Activated CD8-positive, alpha-beta T cell treated with anti-CD3 and anti-CD28 coated beads, Interleukin-2, amount 10 ng/mL, durations not matched to agents 7 days and 5 days (primary cell): ENCODE measurements at regions not wholly inside any gene's neighbourhood (a gene's known extent, or its start where the extent isn't known, plus 50 kb on each side); places are given as distances from the start of the nearest gene placed in this dataset.
"Not testable (repeated sequence)": the region's sequence is repeated elsewhere in the genome, so short reads cannot be mapped to it uniquely, and the experiment has no call there.

Source experiments
- ATAC-seq: fragments of 150-1000 bp; cut with Tn5 transposase; one replicate; pipeline ENCODE4 v1.10.0; 2021; ENCODE audit warnings: moderate library complexity
- CTCF ChIA-PET: fragments of 350-600 bp; sonication (Branson Sonifier 250); formaldehyde crosslinking; loops from one replicate; lab custom pipeline; 2021; ENCODE audit warnings: antibody characterized with exemption; lab: Charles Lee
- POLR2A ChIA-PET: fragments of 350-600 bp; sonication (Branson Sonifier 250); formaldehyde crosslinking; loops from one replicate; lab custom pipeline; 2021; ENCODE audit warnings: antibody characterized with exemption; lab: Charles Lee
- DNase-seq: peaks from one replicate; pipeline ENCODE4 v3.0.0-alpha.2; 2020
- H3K27ac Mint-ChIP-seq: one replicate; pipeline ENCODE4 v1.8.0; 2021; ENCODE audit warnings: mild to moderate bottlenecking, mixed read lengths
- H3K27me3 Mint-ChIP-seq: one replicate; pipeline ENCODE4 v1.8.0; 2021; ENCODE audit warnings: low read depth, mixed read lengths
- H3K36me3 Mint-ChIP-seq: one replicate; pipeline ENCODE4 v1.8.0; 2021; ENCODE audit warnings: low read depth, mixed read lengths
- H3K4me1 Mint-ChIP-seq: one replicate; pipeline ENCODE4 v1.8.0; 2021; ENCODE audit warnings: low read depth, mixed read lengths
- H3K4me3 Mint-ChIP-seq: one replicate; pipeline ENCODE4 v1.8.0; 2021; ENCODE audit warnings: mild to moderate bottlenecking, mixed read lengths
- H3K9me3 Mint-ChIP-seq: one replicate; pipeline ENCODE4 v1.8.0; 2022; ENCODE audit warnings: mixed read lengths; ENCODE audit not compliant: insufficient read depth

DNA sequence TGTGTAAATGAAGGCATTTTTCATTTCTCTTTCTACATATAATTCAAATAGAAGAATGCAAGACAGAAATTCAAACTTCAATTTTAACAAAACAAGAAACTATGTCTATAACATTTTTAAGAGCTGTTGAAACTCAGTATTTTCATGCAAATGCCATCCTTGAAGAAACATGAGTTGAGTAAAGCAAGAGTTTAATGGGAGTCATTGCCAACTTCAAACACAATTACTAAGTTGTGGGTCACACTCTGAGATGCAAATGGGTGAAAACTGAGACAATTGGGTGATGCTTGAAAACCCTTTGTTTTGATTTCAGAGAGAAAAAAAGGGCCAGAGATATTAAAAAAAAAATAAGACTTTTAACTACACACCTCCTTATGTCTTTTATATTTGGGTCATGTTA lies 865.9 kb downstream of the FAT4 start:
- ATAC-seq, result no peak
- POLR2A ChIA-PET, result no interaction called here
- CTCF ChIA-PET, result no interaction called here
- no peak for DNase-seq
- Mint-ChIP-seq H3K4me3 (no peak overlapping the region), H3K27ac (no peak overlapping the region), H3K36me3 (no peaks in the 10 kb centered on the region), H3K4me1 (no peaks in the 10 kb centered on the region), H3K27me3 (no peaks in the 10 kb centered on the region), H3K9me3 (peaks cover 5% of the 10 kb centered on the region)

DNA sequence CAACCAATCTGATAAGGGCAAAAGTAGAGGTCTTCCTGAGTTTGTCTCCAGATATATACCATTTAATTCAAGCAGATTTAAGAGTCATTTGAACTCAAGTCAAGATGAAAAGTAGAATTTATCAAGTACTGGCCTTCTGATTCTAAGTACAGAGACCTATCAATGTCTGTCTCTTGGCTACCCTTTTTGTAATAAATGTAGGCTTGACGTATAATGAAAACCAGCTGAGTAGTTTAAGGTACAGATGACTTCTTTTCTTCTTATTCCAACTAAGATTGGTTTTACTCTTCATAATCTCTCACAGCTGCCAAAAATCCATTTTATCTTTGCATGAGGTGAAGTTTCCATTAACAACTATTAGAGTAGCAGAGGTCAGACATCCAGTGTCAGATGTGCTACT lies 867.6 kb downstream of the FAT4 start:
- no peak for ATAC-seq
- CTCF ChIA-PET, result no interaction called here
- POLR2A ChIA-PET, result no interaction called here

DNA sequence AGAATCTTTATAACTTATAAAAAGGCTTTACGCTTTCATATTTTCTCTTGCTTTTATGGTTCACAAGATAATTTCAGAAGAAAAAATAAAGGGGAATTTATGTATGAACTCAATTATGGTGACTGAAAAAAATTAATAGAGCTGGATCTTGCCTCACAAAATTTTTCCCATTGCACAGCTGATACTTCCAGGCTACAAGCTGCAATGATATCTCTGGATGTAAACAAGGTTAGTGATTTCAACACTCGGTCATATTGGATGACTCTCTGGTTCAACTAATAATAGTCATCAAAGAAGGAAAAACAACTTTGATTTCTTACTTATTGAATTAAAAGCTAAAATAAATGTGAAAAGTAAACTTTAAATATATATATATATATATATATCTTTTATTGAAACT lies 868.0 kb downstream of the FAT4 start:
- DNase-seq (no peak), ATAC-seq (no peak)
- H3K4me3 Mint-ChIP-seq, result no peak overlapping the region
- no peaks in the 10 kb centered on the region for H3K27me3 Mint-ChIP-seq
- H3K4me1 Mint-ChIP-seq, result no peaks in the 10 kb centered on the region
- no peaks in the 10 kb centered on the region for H3K36me3 Mint-ChIP-seq
- peaks cover 5% of the 10 kb centered on the region for H3K9me3 Mint-ChIP-seq
- H3K27ac Mint-ChIP-seq, result no peak overlapping the region
- ChIA-PET CTCF (no interaction called here), POLR2A (no interaction called here)

More for the DNA sequence above, 867.6 kb downstream of the FAT4 start:
- no peak overlapping the region for H3K4me3 Mint-ChIP-seq
- no peaks in the 10 kb centered on the region for H3K27me3 Mint-ChIP-seq
- H3K9me3 Mint-ChIP-seq, result peaks cover 5% of the 10 kb centered on the region
- H3K4me1 Mint-ChIP-seq, result no peaks in the 10 kb centered on the region
- no peak overlapping the region for H3K27ac Mint-ChIP-seq
- no peaks in the 10 kb centered on the region for H3K36me3 Mint-ChIP-seq
- no peak for DNase-seq

DNA sequence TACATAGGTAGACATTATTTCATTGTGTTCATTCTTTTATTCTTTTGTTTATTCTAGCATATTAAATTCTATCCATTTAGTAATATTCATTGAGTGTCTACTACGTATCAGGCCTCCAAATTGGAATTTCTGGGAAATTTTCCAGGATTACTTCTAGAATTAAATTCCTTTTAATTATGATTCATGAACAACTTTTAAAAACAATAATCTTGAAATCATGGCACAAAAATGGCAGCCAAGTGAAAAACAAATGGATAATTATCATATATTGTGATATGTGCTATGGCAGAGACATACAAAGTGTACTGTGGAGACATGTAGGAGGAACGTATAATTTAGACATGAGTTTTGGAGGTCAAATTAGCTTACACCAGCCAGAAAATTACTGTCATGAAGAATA lies 868.5 kb downstream of the FAT4 start:
- ChIA-PET CTCF (no interaction called here), POLR2A (no interaction called here)
- Mint-ChIP-seq H3K4me1 (no peaks in the 10 kb centered on the region), H3K27me3 (no peaks in the 10 kb centered on the region), H3K27ac (no peak overlapping the region), H3K9me3 (peaks cover 5% of the 10 kb centered on the region), H3K36me3 (no peaks in the 10 kb centered on the region), H3K4me3 (no peak overlapping the region)
- no peak for DNase-seq
- ATAC-seq, result no peak

DNA sequence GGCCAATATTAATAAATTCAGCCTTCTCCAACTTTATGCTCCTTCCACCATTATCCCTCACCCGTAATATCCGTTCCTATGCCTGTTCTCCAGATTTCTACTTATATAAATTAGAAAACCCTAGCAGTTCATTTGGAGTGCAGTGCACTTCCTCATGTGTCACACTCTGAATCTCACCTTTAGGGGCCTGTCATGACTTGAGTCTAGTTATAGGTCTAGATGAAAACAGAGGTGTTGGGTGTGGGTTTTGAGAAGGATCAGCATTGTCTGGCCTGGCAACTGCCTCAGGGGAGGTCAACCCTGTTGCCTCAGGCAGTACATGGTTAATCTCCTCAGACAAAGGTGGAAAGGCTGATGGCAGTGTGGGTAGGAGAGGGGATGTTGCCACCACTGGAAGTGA lies 876.8 kb downstream of the FAT4 start:
- ATAC-seq, result no peak
- Mint-ChIP-seq H3K4me3 (no peak overlapping the region), H3K27me3 (no peaks in the 10 kb centered on the region), H3K36me3 (no peaks in the 10 kb centered on the region), H3K4me1 (no peaks in the 10 kb centered on the region), H3K27ac (no peak overlapping the region), H3K9me3 (peaks cover 3% of the 10 kb centered on the region)
- CTCF ChIA-PET, result no interaction called here
- no peak for DNase-seq
- POLR2A ChIA-PET, result no interaction called here

DNA sequence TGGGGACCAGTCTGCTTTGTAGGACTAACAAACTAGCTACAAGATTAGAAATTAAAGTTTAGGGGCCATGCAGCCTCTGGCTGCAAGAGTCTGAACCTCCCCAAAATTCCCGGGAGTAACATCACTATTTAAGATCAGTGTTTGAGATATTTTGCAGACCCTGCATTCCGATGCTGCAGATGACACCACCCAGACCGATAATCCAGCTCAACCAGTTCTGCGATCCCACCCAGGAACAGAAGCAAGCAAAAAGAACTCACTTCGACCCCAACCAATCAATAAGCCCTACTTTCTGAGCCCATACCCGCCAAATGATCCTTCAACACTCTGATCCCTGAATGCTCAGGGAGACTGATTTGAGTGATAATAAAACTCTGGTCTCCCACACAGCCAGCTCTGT lies 877.8 kb downstream of the FAT4 start:
- no peak for DNase-seq
- ATAC-seq, result no peak
- Mint-ChIP-seq H3K9me3 (peaks cover 3% of the 10 kb centered on the region), H3K4me3 (no peak overlapping the region), H3K36me3 (no peaks in the 10 kb centered on the region), H3K27me3 (no peaks in the 10 kb centered on the region), H3K27ac (no peak overlapping the region), H3K4me1 (no peaks in the 10 kb centered on the region)
- ChIA-PET CTCF (no interaction called here), POLR2A (no interaction called here)

DNA sequence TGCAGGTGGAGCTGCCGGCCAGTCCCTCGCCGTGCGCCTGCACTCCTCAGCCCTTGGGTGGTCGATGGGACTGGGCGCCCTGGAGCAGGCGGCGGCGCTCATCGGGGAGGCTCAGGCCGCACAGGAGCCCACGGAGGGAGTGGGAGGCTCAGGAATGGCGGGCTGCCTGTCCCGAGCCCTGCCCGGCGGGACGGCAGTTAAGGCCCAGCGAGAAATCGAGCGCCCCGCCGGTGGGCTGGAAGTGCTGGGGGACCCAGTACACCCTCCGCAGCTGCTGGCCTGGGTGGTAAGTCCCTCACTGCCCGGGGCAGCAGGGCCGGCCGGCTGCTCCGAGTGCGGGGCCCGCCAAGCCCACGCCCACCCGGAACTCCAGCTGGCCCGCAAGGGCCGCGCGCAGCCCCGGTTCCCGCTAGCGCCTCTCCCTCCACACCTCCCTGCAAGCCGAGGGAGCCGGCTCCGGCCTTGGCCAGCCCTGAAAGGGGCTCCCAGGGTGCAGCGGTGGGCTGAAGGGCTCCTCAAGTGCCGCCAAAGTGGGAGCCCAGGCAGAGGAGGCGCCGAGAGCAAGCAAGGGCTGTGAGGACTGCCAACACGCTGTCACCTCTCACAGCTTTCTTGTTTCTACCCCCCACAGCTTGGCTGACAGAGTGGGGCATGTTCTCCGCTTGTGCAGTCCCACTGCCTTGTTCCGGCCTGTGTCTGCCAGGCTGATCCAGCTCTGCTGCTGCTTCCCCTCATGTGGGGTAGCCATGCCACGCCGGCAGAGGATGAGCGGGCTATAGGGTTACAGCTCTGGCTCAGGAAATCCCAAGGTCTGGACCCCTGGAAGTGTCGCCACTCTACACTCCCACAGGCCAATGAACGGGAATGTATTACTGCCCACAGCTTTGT lies 886.7 kb downstream of the FAT4 start:
- ATAC-seq, H3K4me3 Mint-ChIP-seq, H3K4me1 Mint-ChIP-seq, H3K27me3 Mint-ChIP-seq, H3K27ac Mint-ChIP-seq, DNase-seq, H3K36me3 Mint-ChIP-seq, CTCF ChIA-PET: not testable (repeated sequence)
- POLR2A ChIA-PET, result interaction anchor here (0.6 kb wide), 1 partner anchor 1294 kb away, joined by 3 read pairs; no protein-coding TSS in a partner anchor
- peaks cover 13% of the 10 kb centered on the region for H3K9me3 Mint-ChIP-seq

DNA sequence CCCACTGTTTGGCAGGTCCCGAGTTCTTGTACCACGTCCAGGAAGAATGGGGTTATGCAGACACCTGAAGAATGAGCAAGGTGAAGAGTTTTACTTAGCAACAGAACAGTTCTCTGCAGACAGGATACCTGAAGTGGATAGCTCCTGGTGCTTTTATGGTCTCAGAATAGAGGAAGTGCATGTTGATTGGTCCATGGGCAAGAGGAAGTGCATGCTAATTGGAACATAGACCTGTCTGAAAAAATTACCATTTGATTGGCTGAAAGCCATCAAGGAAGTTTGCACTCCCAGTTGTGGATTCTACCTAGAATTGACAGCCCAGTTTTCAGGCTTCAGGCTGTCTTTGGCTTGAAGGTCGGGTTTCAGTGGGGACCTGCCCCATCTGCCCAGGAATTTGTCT lies 887.5 kb downstream of the FAT4 start:
- CTCF ChIA-PET, result no interaction called here
- no peaks in the 10 kb centered on the region for H3K36me3 Mint-ChIP-seq

DNA sequence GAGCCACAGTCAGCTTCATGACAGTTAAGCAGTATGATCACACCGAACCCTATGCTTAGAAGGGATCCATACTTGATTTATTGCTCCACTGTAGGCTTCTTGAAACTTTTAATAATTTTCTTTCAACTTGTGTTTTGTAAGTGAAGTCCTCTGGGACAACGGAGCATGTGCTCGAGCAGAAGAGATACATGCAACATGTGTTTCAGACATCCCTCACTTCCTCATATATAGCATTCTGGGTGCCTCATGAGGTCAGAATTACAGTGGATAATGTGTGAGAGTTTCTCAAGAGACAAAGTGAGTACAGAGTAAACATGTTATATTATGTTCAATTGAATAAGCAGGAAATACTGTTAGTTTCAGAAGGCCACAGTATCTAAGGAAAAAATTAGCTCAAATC lies 893.2 kb downstream of the FAT4 start:
- CTCF ChIA-PET, result no interaction called here
- Mint-ChIP-seq H3K9me3 (peaks cover 10% of the 10 kb centered on the region), H3K4me3 (no peak overlapping the region), H3K4me1 (no peaks in the 10 kb centered on the region), H3K27me3 (no peaks in the 10 kb centered on the region), H3K36me3 (no peaks in the 10 kb centered on the region), H3K27ac (no peak overlapping the region)
- DNase-seq, result no peak
- POLR2A ChIA-PET, result no interaction called here
- ATAC-seq, result no peak

More for the DNA sequence above, 887.5 kb downstream of the FAT4 start:
- Mint-ChIP-seq H3K4me1 (no peaks in the 10 kb centered on the region), H3K27ac (no peak overlapping the region), H3K9me3 (peaks cover 13% of the 10 kb centered on the region), H3K4me3 (no peak overlapping the region), H3K27me3 (no peaks in the 10 kb centered on the region)
- POLR2A ChIA-PET, result no interaction called here
- DNase-seq, result no peak
- no peak for ATAC-seq

DNA sequence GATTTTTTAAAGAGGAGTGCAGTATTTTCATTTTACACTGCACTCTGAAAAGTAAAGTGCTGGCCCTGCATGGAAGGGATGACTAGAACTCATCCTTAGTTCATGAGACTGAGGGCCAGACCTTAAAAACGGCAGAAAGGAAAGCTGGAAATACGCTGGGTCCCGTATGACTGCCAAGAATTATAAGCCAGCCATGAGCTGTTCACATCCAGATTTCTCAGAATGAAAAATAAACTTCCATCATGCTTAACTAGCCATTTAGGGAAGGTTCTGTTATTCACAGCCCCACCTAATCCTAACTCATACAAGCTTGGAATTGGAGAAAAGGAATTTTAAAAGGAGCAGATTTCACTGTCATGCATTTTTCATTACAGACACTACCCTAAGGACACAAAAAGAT lies 894.4 kb downstream of the FAT4 start:
- Mint-ChIP-seq H3K36me3 (no peaks in the 10 kb centered on the region), H3K4me3 (no peak overlapping the region), H3K27ac (no peak overlapping the region), H3K9me3 (peaks cover 10% of the 10 kb centered on the region), H3K27me3 (no peaks in the 10 kb centered on the region), H3K4me1 (no peaks in the 10 kb centered on the region)
- DNase-seq (no peak), ATAC-seq (no peak)
- ChIA-PET POLR2A (no interaction called here), CTCF (no interaction called here)

DNA sequence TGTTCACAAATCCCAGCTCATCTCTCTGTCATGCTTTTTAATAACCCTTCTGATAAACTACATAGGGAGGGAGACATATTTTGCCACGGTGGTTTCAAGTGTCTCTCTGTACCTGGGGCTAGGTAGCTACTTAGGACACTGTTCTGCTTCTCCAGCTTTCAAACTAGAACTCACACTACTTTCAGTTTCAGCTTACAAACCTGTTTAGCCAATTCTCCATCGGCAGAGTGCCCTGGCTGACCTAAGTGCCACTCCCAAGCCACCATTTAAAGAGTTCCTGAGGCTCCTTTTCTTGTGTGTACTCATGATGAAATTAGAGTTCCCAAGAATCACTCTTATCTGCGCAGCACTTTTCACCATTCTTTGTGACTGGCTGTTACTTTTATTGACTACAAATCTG lies 899.2 kb downstream of the FAT4 start:
- H3K27ac Mint-ChIP-seq, result no peak overlapping the region
- ATAC-seq, result no peak
- ChIA-PET POLR2A (no interaction called here), CTCF (no interaction called here)
- H3K4me1 Mint-ChIP-seq, result no peaks in the 10 kb centered on the region
- H3K4me3 Mint-ChIP-seq, result no peak overlapping the region
- no peaks in the 10 kb centered on the region for H3K27me3 Mint-ChIP-seq
- H3K36me3 Mint-ChIP-seq, result no peaks in the 10 kb centered on the region
- DNase-seq, result no peak
- H3K9me3 Mint-ChIP-seq, result peaks cover 2% of the 10 kb centered on the region

DNA sequence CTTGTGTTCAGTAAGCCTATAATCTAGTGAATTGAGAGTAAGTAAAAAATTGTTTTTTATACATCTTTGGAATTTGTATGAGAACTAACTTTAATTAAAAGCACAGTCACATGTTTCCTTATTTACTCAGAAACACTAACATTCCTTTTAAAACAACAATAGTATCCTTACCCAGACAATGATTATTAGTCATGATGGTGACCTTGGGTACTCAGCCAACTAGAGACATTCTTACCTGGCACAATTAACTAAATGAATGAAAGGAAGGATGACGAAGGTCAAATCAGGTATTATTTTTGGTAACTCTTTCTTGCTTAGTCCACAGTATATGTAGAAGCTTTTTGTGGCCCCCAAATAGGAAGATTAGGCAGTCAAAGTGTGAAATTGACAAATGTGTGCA lies 901.0 kb downstream of the FAT4 start:
- H3K4me3 Mint-ChIP-seq, result no peak overlapping the region
- ChIA-PET CTCF (no interaction called here), POLR2A (no interaction called here)
- no peaks in the 10 kb centered on the region for H3K27me3 Mint-ChIP-seq
- no peak overlapping the region for H3K27ac Mint-ChIP-seq
- no peaks in the 10 kb centered on the region for H3K36me3 Mint-ChIP-seq
- ATAC-seq (no peak), DNase-seq (no peak)
- no peaks in the 10 kb centered on the region for H3K4me1 Mint-ChIP-seq
- H3K9me3 Mint-ChIP-seq, result no peaks in the 10 kb centered on the region

DNA sequence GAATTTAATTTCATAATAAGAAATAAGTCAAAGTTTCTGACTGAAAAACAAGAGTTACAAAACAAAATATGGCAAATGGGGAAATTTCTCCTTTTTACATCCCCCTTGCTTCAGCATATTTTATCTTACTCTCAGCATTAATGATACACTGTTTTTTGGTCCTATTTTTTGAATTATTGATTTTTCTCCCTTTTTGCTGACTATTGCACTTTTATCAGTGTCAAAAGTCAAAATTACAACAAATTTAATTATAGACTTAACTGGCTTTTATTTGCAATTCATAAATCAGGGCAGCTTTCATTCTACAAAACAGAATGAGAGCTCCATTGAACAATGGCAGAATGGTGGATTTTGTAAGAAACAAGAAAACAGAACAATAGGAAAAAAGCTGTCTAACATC lies 901.9 kb downstream of the FAT4 start:
- ChIA-PET CTCF (no interaction called here), POLR2A (no interaction called here)
- no peak overlapping the region for H3K27ac Mint-ChIP-seq
- no peak overlapping the region for H3K4me3 Mint-ChIP-seq
- no peaks in the 10 kb centered on the region for H3K4me1 Mint-ChIP-seq
- ATAC-seq, result no peak
- H3K36me3 Mint-ChIP-seq, result no peaks in the 10 kb centered on the region
- H3K27me3 Mint-ChIP-seq, result no peaks in the 10 kb centered on the region
- DNase-seq, result no peak
- H3K9me3 Mint-ChIP-seq, result no peaks in the 10 kb centered on the region
